ENCODE measurements at regions not wholly inside any gene's neighbourhood (a gene's known extent, or its start where the extent isn't known, plus 50 kb on each side); places are given as distances from the start of the nearest gene placed in this dataset.
"Not testable (repeated sequence)": the region's sequence is repeated elsewhere in the genome, so short reads cannot be mapped to it uniquely, and the experiment has no call there.

- DNase-seq, result no peak
Observed at GRCh38 chr12:47478426-47478825, 227.4 kb downstream of the RPAP3 start.

DNA sequence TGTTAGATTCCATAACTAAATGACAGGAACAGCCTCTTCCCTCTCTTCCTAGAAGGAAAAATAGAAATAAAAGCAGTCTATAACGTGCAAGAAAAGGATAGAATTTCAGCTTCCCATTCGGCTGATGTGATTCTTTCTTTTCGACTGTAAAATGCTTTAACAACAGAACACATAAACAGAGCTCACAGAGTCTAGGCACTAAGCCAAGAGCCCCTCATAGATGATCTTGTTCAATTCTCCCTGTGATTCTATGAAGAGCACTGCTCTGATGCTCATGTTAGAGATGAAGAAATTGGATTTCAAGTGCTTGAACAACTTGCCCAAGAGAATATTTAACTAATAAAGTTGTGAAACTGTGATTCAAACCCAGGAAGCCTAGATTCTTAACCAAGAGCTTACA is 232.7 kb downstream of the RPAP3 start:
- no peak for DNase-seq

DNA sequence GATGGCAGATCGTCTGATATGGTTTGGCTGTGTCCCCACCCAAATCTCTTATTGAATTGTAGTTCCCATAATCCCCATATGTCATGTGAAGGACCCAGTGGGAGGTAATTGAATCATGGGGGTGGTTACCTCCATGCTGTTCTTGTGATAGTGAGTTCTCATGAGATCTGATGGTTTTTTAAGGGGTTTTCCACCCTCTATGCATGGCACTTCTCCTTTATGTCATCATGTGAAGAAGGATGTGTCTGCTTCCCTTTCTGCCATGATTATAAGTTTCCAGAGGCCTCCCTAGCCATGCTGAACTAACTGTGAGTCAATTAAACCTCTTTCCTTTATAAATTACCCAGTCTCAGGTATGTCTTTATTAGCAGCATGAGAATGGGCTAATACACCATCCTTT is 235.5 kb downstream of the RPAP3 start:
- not testable (repeated sequence) for DNase-seq

DNA sequence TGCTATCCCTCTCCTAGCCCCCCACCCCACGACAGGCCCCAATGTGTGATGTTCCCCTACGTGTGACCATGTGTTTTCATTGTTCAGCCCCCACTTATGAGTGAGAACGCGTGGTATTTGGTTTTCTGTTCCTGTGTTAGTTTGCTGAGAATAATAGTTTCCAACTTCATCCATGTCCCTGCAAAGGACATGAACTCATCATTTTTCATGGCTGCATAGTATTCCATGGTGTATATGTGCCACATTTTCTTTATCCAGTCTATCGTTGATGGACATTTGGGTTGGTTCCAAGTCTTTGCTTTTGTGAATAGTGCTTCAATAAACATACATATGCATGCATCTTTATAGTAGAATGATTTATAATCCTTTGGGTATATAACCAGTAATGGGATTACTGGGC is 241.9 kb downstream of the RPAP3 start:
- DNase-seq, result not testable (repeated sequence)

DNA sequence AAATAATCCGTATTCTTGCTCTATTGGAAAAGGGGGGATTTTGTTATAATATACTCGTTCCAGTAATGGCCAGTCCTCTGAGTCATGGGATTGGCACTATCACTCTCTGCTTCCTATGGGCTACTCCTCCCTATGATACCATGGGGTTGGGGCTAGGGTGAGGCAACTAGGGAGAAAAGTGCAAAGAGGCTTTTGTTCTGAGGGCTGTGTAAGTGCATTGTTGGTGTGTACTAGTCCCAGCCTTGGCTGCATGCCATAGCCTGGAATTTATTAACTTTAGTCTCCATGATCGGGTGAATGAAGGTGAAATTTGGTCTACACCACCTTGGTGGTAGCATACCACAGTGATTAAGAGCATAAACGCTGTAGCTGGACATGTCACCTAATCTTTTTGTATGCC is 247.6 kb downstream of the RPAP3 start:
- no peak for DNase-seq

- no peak for DNase-seq
Observed at GRCh38 chr12:47449797-47450196, 256.0 kb downstream of the RPAP3 start.

GRCh38 chr12:47442310-47442709 is 263.5 kb downstream of the RPAP3 start:
- DNase-seq, result no peak

DNA sequence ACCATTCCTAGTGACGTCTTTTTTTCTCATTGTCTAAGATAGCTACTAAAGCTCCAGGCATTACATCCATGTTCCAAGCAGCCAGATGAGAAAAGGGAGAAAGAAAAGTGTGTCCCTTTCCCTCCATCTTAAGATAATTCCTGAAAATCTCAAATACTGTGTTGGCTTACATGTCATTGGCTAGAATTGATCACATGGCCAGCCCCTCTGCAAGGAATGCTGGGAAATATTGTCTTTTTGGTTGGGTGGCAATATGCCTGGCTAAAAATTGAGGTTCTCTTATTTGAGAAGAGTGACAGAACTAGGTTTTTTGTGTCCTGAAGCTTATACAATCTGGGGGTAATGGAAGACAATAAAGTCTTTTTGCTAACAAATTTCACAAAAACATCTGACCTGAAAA is 264.3 kb downstream of the RPAP3 start:
- no peak for DNase-seq

- no peak for DNase-seq
Observed at GRCh38 chr12:47438175-47438574, 267.7 kb downstream of the RPAP3 start.

DNA sequence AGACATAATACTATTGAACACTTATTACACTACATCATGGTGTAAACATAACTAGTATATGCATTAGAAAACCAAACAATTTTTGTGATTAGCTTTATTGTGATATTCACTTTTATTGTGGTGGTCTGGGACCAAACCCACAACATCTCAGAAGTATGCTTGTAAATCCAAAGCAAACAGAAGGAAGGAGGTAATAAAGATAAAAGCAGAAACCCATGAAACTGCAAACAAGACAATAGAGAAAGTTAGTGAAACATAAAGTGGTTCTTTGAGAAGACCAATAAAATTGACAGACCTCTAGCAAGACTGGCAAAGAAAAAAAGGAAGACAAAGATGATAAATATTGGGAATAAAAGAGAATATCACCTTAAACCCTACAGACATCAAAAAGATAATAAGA is 268.3 kb downstream of the RPAP3 start:
- no peak for DNase-seq

DNA sequence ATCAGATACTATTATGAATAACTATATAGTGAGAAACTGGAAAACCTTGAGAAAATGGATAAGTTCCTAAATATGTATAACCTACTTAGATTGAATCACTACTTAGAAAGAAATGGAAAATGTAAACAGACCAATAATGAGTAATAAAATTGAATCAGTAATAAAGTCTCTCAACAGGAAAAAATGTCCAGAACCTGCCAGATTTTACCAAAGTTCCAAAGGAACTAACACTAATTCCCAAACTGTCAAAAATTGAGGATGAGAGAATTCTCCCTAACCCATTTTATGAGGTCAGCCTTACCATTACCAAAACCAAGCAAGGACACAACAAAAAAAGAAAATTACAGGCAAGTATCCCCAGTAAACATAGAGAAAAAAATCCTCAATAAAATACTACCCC is 272.0 kb downstream of the RPAP3 start:
- DNase-seq, result no peak

DNA sequence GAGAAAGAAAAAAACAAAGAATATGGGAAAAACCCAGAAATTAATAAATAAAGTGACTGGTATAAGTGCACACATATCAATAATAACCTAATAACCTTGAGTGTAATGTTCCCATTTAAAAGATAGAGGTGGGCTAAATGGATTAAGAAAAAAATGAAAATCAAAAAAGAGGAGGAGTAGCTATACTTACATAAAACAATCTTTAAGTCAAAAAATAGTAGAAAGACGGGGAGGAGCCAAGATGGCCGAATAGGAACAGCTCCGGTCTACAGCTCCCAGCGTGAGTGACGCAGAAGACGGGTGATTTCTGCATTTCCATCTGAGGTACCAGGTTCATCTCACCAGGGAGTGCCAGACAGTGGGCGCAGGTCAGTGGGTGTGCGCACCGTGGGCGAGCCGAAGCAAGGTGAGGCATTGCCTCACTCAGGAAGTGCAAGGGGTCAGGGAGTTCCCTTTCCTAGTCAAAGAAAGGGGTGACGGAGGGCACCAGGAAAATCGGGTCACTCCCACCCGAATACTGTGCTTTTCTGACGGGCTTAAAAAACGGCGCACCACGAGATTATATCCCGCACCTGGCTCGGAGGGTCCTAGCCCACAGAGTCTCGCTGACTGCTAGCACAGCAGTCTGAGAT is 279.0 kb downstream of the RPAP3 start:
- DNase-seq, result peak; percentile 15

DNA sequence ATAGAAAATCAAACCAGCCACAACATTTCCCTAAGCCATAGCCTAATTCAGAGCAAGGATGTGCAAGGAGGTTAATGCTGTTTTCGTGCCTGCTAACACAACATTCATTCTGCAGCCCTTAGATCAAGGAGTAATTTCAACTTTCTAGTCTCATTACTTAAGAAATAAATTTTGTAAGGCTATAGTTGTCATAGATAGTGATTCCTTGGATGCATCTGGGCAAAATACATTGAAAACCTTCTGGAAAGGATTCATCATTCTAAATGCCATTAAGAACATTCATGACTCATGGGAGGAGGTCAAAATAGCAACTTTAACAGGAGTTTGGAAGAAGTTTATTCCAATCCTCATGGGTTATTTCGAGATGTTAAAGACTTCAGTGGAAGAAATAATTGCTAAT is 283.2 kb downstream of the RPAP3 start:
- DNase-seq, result no peak

DNA sequence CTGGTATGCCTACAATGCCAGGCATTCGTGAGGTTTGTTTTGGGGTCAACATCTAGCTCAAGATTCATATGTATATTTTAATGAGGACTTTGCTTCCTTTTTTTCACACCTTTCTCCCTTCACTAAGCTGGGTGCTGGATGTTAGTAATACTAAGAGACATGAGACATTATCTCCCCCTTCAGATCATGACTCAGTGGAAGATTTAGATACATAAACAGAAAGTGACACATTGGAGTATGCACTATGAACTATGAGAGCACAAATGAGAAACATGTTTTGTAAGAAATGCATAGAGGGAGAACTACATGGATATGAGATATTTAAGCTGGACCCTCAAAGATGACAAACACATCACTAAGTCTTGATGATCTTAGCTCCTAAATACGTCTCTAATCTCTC is 286.3 kb downstream of the RPAP3 start:
- no peak for DNase-seq

DNA sequence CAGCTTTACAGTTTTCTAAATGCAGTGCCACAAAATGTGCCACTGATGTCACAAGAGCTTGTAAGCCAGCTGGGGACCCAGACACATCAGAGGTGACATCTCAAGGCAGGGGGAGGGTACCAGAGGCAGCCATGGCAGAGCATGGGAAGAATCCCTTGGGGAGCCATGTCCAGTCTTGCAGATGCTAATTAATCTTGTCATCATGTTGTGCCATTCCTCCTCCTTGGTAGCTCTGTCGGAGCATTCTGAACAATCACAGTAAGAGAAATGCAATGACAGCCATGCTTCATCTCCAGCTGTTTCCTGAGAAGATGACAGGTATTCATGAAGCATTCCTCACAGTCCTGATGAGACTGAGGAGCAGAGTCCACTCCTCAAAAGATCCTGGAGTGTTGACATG is 287.9 kb downstream of the RPAP3 start:
- DNase-seq, result no peak

- no peak for DNase-seq
Observed at GRCh38 chr12:47417121-47417520, 288.7 kb downstream of the RPAP3 start.

GRCh38 chr12:47415054-47415453 is 290.8 kb downstream of the RPAP3 start:
- DNase-seq, result no peak

GRCh38 chr12:47414511-47414910 is 291.3 kb downstream of the RPAP3 start:
- DNase-seq, result no peak

DNA sequence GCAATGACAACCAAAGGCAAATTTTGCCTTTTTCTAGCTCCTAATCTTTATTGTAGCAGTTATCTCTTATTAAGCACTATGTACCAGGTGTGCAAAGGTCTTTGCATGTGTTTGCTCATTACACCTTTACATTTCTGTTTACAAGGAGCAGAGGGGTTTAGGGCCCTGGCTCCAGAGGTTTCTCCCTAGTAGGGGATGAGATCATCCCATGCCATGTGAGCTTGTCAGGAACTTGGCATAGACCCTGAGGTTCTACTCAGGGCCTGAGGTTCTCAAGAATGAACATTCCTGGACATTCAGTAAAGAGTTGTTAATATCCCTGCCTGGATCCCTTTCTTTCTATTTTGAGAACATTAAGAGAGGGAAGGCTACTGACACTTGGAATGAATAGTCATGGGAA is 292.0 kb downstream of the RPAP3 start:
- DNase-seq, result no peak

DNA sequence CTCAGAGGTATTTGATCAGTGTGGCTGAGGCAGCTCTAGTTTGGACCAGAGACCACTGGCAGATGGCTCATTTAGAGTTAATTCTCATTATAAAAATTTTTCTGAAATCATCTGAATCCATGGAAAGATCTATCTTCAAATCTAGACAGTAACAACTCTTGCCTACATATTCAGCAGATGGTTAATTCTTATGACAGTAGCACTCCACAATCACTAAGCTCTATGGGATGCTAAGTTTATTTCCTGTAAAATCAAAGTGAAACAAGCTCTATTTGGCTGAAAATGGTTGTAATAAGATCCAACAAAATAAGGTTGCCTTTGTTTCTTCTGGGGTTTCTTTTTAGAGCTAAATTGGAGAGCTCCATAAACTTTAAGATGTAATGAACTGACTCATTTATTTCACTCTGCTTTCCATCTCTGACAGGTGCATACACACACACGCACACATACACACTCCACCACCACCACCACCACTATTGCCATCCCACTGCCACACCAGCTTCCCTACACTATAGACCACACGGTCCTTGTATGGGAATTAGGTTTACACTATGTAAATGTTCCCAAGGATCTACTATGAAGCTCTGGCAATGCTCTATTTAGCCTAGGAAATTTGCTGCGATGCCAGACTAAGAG is 293.1 kb downstream of the RPAP3 start:
- DNase-seq, result no peak

DNA sequence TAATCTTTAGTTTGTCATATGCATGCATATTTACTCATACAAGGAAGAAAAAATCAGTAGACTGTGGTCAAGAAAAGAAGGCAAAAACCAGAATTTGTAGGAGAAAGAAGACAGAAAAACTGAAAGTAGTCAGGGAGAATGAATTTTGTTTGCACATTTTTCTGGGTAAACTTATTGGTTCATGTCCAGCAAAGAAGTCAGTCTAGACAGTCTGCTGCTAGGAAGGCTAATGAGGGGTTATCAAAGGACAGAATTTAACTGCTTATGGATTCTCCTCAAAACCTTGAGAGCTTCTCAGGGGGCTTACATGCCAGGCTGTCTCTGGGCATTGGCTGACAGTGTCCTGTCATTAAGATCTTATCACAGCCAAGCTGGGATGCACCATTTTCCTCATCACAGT is 293.9 kb downstream of the RPAP3 start:
- no peak for DNase-seq

- DNase-seq, result no peak
Observed at GRCh38 chr12:47410862-47411261, 295.0 kb downstream of the RPAP3 start.

GRCh38 chr12:47410383-47410782 is 295.4 kb downstream of the RPAP3 start:
- peak; percentile 49 for DNase-seq

DNA sequence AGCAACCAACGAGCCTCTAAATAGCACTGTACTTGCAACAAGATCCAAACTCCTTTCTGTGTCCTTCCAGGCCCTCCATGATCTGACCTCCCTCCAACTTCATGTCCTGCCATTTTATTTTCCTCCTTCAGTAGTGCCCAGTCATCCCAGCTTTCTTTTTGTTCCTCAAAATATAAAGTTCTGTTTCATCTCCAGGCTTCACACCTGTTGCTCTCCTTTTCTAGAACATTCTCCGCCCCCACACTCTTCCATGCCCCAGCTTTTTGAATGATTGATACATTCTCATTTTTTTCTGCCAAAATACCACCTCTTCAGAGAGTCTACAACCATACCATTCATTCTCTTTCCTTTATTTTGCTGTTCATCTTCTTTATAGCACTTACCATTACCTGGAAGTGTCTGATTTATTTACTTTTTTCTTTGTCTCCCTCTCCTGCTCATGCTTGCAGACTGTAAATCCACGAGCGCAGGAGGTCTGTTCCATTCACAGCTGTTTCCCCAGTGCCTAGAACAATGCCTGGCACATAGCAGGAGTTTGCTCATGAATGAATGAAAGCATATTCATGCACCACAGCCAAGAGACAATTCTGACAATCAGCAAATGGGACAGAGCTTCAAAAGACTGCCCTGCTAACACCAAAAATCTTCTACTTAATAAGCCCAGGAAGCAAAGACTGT is 296.4 kb downstream of the RPAP3 start:
- no peak for DNase-seq

Data from CD4-positive, alpha-beta T cell treated with Interleukin-17A for 4 hours (primary cell).